ENCODE measurements at regions not wholly inside any gene's neighbourhood (a gene's known extent, or its start where the extent isn't known, plus 50 kb on each side); places are given as distances from the start of the nearest gene placed in this dataset.

DNA sequence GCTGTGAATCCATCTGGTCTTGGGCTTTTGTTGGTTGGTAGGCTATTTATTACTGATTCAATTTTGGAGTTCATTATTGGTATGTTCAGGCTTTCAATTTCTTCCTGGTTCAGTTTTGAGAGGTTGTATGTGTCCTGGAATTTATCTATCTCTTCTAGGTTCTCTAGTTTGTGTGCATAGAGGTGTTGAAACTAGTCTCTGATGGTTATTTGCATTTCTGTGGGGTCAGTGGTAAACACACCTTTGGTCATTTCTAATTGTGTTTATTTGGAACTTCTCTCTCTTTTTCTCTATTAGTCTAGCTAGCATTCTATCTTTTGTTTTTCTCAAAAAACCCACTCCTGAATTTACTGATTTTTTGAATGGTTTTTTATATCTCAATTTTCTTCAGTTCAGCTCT lies 70.1 kb upstream of the IRAK1BP1 start:
- no peak for TF ChIP-seq EZH2 (IDR thresholded peaks at IDR 0.05; ENCODE audit: insufficient read depth, poor library complexity, severe bottlenecking)
- no peak for TF ChIP-seq EZH2phosphoT487 (IDR thresholded peaks at IDR 0.05; ENCODE audit: insufficient read depth, low read depth)
